ENCODE measurements at regions not wholly inside any gene's neighbourhood (a gene's known extent, or its start where the extent isn't known, plus 50 kb on each side); places are given as distances from the start of the nearest gene placed in this dataset.

- no peak overlapping the region for H3K4me3 ChIP-seq (ENCODE audit: low read length in 2 of 2)
- H3K27ac ChIP-seq (ENCODE audit: low read depth in 2 of 2, low read length in 2 of 2): no peak overlapping the region
- no peaks in the 10 kb centered on the region for H3K4me1 ChIP-seq (ENCODE audit: control insufficient read depth in 2 of 2, insufficient read depth in 2 of 2, low read length in 2 of 2)
- H3K9ac ChIP-seq (ENCODE audit: low read depth in 1 of 2, low read length in 2 of 2): no peak overlapping the region
- no peaks in the 10 kb centered on the region for H3K27me3 ChIP-seq (ENCODE audit: control insufficient read depth in 2 of 2, insufficient read depth in 2 of 2, low read length in 2 of 2)
- H3K9me3 ChIP-seq (ENCODE audit: control insufficient read depth in 2 of 2, low read length in 2 of 2): no peaks in the 10 kb centered on the region
- no peaks in the 10 kb centered on the region for H3K36me3 ChIP-seq (ENCODE audit: control insufficient read depth in 2 of 2, insufficient read depth in 2 of 2, low read length in 2 of 2)
Observed at GRCh38 chr13:34555988-34556387, 386.1 kb upstream of the NBEA start.

GRCh38 chr13:34561033-34561432, 381.0 kb upstream of the NBEA start:
- H3K9ac ChIP-seq (ENCODE audit: low read depth in 1 of 2, low read length in 2 of 2): no peak overlapping the region
- H3K27ac ChIP-seq (ENCODE audit: low read depth in 2 of 2, low read length in 2 of 2): no peak overlapping the region
- no peaks in the 10 kb centered on the region for H3K36me3 ChIP-seq (ENCODE audit: control insufficient read depth in 2 of 2, insufficient read depth in 2 of 2, low read length in 2 of 2)
- H3K9me3 ChIP-seq (ENCODE audit: control insufficient read depth in 2 of 2, low read length in 2 of 2): no peaks in the 10 kb centered on the region
- H3K4me3 ChIP-seq (ENCODE audit: low read length in 2 of 2): no peak overlapping the region
- no peaks in the 10 kb centered on the region for H3K27me3 ChIP-seq (ENCODE audit: control insufficient read depth in 2 of 2, insufficient read depth in 2 of 2, low read length in 2 of 2)
- no peaks in the 10 kb centered on the region for H3K4me1 ChIP-seq (ENCODE audit: control insufficient read depth in 2 of 2, insufficient read depth in 2 of 2, low read length in 2 of 2)

- Histone ChIP-seq H3K9ac (ENCODE audit: low read depth in 1 of 2, low read length in 2 of 2) (no peak overlapping the region), H3K27me3 (ENCODE audit: control insufficient read depth in 2 of 2, insufficient read depth in 2 of 2, low read length in 2 of 2) (no peaks in the 10 kb centered on the region), H3K4me1 (ENCODE audit: control insufficient read depth in 2 of 2, insufficient read depth in 2 of 2, low read length in 2 of 2) (no peaks in the 10 kb centered on the region), H3K4me3 (ENCODE audit: low read length in 2 of 2) (no peak overlapping the region), H3K27ac (ENCODE audit: low read depth in 2 of 2, low read length in 2 of 2) (no peak overlapping the region), H3K9me3 (ENCODE audit: control insufficient read depth in 2 of 2, low read length in 2 of 2) (no peaks in the 10 kb centered on the region), H3K36me3 (ENCODE audit: control insufficient read depth in 2 of 2, insufficient read depth in 2 of 2, low read length in 2 of 2) (no peaks in the 10 kb centered on the region)
Observed at GRCh38 chr13:34567597-34567996, 374.5 kb upstream of the NBEA start.

GRCh38 chr13:34570698-34571353, 371.2 kb upstream of the NBEA start:
- no peaks in the 10 kb centered on the region for H3K27me3 ChIP-seq (ENCODE audit: control insufficient read depth in 2 of 2, insufficient read depth in 2 of 2, low read length in 2 of 2)
- no peak overlapping the region for H3K27ac ChIP-seq (ENCODE audit: low read depth in 2 of 2, low read length in 2 of 2)
- H3K9me3 ChIP-seq (ENCODE audit: control insufficient read depth in 2 of 2, low read length in 2 of 2): no peaks in the 10 kb centered on the region
- no peaks in the 10 kb centered on the region for H3K36me3 ChIP-seq (ENCODE audit: control insufficient read depth in 2 of 2, insufficient read depth in 2 of 2, low read length in 2 of 2)
- no peak overlapping the region for H3K9ac ChIP-seq (ENCODE audit: low read depth in 1 of 2, low read length in 2 of 2)
- no peaks in the 10 kb centered on the region for H3K4me1 ChIP-seq (ENCODE audit: control insufficient read depth in 2 of 2, insufficient read depth in 2 of 2, low read length in 2 of 2)
- no peak overlapping the region for H3K4me3 ChIP-seq (ENCODE audit: low read length in 2 of 2)

- Histone ChIP-seq H3K9me3 (ENCODE audit: control insufficient read depth in 2 of 2, low read length in 2 of 2) (no peaks in the 10 kb centered on the region), H3K9ac (ENCODE audit: low read depth in 1 of 2, low read length in 2 of 2) (no peak overlapping the region), H3K36me3 (ENCODE audit: control insufficient read depth in 2 of 2, insufficient read depth in 2 of 2, low read length in 2 of 2) (no peaks in the 10 kb centered on the region), H3K27me3 (ENCODE audit: control insufficient read depth in 2 of 2, insufficient read depth in 2 of 2, low read length in 2 of 2) (no peaks in the 10 kb centered on the region), H3K4me1 (ENCODE audit: control insufficient read depth in 2 of 2, insufficient read depth in 2 of 2, low read length in 2 of 2) (no peaks in the 10 kb centered on the region), H3K27ac (ENCODE audit: low read depth in 2 of 2, low read length in 2 of 2) (no peak overlapping the region), H3K4me3 (ENCODE audit: low read length in 2 of 2) (no peak overlapping the region)
Observed at GRCh38 chr13:34571716-34572115, 370.4 kb upstream of the NBEA start.

- Histone ChIP-seq H3K4me1 (ENCODE audit: control insufficient read depth in 2 of 2, insufficient read depth in 2 of 2, low read length in 2 of 2) (no peaks in the 10 kb centered on the region), H3K36me3 (ENCODE audit: control insufficient read depth in 2 of 2, insufficient read depth in 2 of 2, low read length in 2 of 2) (no peaks in the 10 kb centered on the region), H3K4me3 (ENCODE audit: low read length in 2 of 2) (no peak overlapping the region), H3K9ac (ENCODE audit: low read depth in 1 of 2, low read length in 2 of 2) (no peak overlapping the region), H3K9me3 (ENCODE audit: control insufficient read depth in 2 of 2, low read length in 2 of 2) (no peaks in the 10 kb centered on the region), H3K27me3 (ENCODE audit: control insufficient read depth in 2 of 2, insufficient read depth in 2 of 2, low read length in 2 of 2) (no peaks in the 10 kb centered on the region), H3K27ac (ENCODE audit: low read depth in 2 of 2, low read length in 2 of 2) (no peak overlapping the region)
Observed at GRCh38 chr13:34577051-34577450, 365.0 kb upstream of the NBEA start.

GRCh38 chr13:34578471-34578870, 363.6 kb upstream of the NBEA start:
- Histone ChIP-seq H3K27ac (ENCODE audit: low read depth in 2 of 2, low read length in 2 of 2) (no peak overlapping the region), H3K36me3 (ENCODE audit: control insufficient read depth in 2 of 2, insufficient read depth in 2 of 2, low read length in 2 of 2) (no peaks in the 10 kb centered on the region), H3K9ac (ENCODE audit: low read depth in 1 of 2, low read length in 2 of 2) (no peak overlapping the region), H3K4me1 (ENCODE audit: control insufficient read depth in 2 of 2, insufficient read depth in 2 of 2, low read length in 2 of 2) (no peaks in the 10 kb centered on the region), H3K9me3 (ENCODE audit: control insufficient read depth in 2 of 2, low read length in 2 of 2) (no peaks in the 10 kb centered on the region), H3K4me3 (ENCODE audit: low read length in 2 of 2) (no peak overlapping the region), H3K27me3 (ENCODE audit: control insufficient read depth in 2 of 2, insufficient read depth in 2 of 2, low read length in 2 of 2) (no peaks in the 10 kb centered on the region)

GRCh38 chr13:34578917-34579316, 363.2 kb upstream of the NBEA start:
- Histone ChIP-seq H3K36me3 (ENCODE audit: control insufficient read depth in 2 of 2, insufficient read depth in 2 of 2, low read length in 2 of 2) (no peaks in the 10 kb centered on the region), H3K9ac (ENCODE audit: low read depth in 1 of 2, low read length in 2 of 2) (no peak overlapping the region), H3K27me3 (ENCODE audit: control insufficient read depth in 2 of 2, insufficient read depth in 2 of 2, low read length in 2 of 2) (no peaks in the 10 kb centered on the region), H3K27ac (ENCODE audit: low read depth in 2 of 2, low read length in 2 of 2) (no peak overlapping the region), H3K9me3 (ENCODE audit: control insufficient read depth in 2 of 2, low read length in 2 of 2) (no peaks in the 10 kb centered on the region), H3K4me3 (ENCODE audit: low read length in 2 of 2) (no peak overlapping the region), H3K4me1 (ENCODE audit: control insufficient read depth in 2 of 2, insufficient read depth in 2 of 2, low read length in 2 of 2) (no peaks in the 10 kb centered on the region)

- no peak overlapping the region for H3K27ac ChIP-seq (ENCODE audit: low read depth in 2 of 2, low read length in 2 of 2)
- H3K4me1 ChIP-seq (ENCODE audit: control insufficient read depth in 2 of 2, insufficient read depth in 2 of 2, low read length in 2 of 2): no peaks in the 10 kb centered on the region
- H3K4me3 ChIP-seq (ENCODE audit: low read length in 2 of 2): no peak overlapping the region
Observed at GRCh38 chr13:34583181-34583580, 358.9 kb upstream of the NBEA start.

GRCh38 chr13:34587576-34587975, 354.5 kb upstream of the NBEA start:
- H3K27me3 ChIP-seq (ENCODE audit: control insufficient read depth in 2 of 2, insufficient read depth in 2 of 2, low read length in 2 of 2): no peaks in the 10 kb centered on the region
- H3K4me3 ChIP-seq (ENCODE audit: low read length in 2 of 2): no peak overlapping the region
- H3K4me1 ChIP-seq (ENCODE audit: control insufficient read depth in 2 of 2, insufficient read depth in 2 of 2, low read length in 2 of 2): no peaks in the 10 kb centered on the region
- no peaks in the 10 kb centered on the region for H3K36me3 ChIP-seq (ENCODE audit: control insufficient read depth in 2 of 2, insufficient read depth in 2 of 2, low read length in 2 of 2)
- H3K27ac ChIP-seq (ENCODE audit: low read depth in 2 of 2, low read length in 2 of 2): no peak overlapping the region
- H3K9me3 ChIP-seq (ENCODE audit: control insufficient read depth in 2 of 2, low read length in 2 of 2): no peaks in the 10 kb centered on the region
- no peak overlapping the region for H3K9ac ChIP-seq (ENCODE audit: low read depth in 1 of 2, low read length in 2 of 2)

More at GRCh38 chr13:34583181-34583580, 358.9 kb upstream of the NBEA start:
- Histone ChIP-seq H3K27me3 (ENCODE audit: control insufficient read depth in 2 of 2, insufficient read depth in 2 of 2, low read length in 2 of 2) (no peaks in the 10 kb centered on the region), H3K9me3 (ENCODE audit: control insufficient read depth in 2 of 2, low read length in 2 of 2) (no peaks in the 10 kb centered on the region), H3K36me3 (ENCODE audit: control insufficient read depth in 2 of 2, insufficient read depth in 2 of 2, low read length in 2 of 2) (no peaks in the 10 kb centered on the region), H3K9ac (ENCODE audit: low read depth in 1 of 2, low read length in 2 of 2) (no peak overlapping the region)

- Histone ChIP-seq H3K27me3 (ENCODE audit: control insufficient read depth in 2 of 2, insufficient read depth in 2 of 2, low read length in 2 of 2) (no peaks in the 10 kb centered on the region), H3K9me3 (ENCODE audit: control insufficient read depth in 2 of 2, low read length in 2 of 2) (no peaks in the 10 kb centered on the region), H3K27ac (ENCODE audit: low read depth in 2 of 2, low read length in 2 of 2) (no peak overlapping the region), H3K4me1 (ENCODE audit: control insufficient read depth in 2 of 2, insufficient read depth in 2 of 2, low read length in 2 of 2) (no peaks in the 10 kb centered on the region), H3K36me3 (ENCODE audit: control insufficient read depth in 2 of 2, insufficient read depth in 2 of 2, low read length in 2 of 2) (no peaks in the 10 kb centered on the region), H3K9ac (ENCODE audit: low read depth in 1 of 2, low read length in 2 of 2) (no peak overlapping the region), H3K4me3 (ENCODE audit: low read length in 2 of 2) (no peak overlapping the region)
Observed at GRCh38 chr13:34588362-34588761, 353.7 kb upstream of the NBEA start.

Data from mucosa of rectum (tissue), 2 donors.